Thyroid gland (tissue), 4 donors: ENCODE measurements at regions not wholly inside any gene's neighbourhood (a gene's known extent, or its start where the extent isn't known, plus 50 kb on each side); places are given as distances from the start of the nearest gene placed in this dataset.

Experiments
- DNase-seq, 2 donors: peaks; one replicate each; pipeline ENCODE4 v3.0.0-alpha.2; 2019
- H3K27ac ChIP-seq, 3 donors: fragments of 200-600 bp; sonication (generic); 1 replicate in 2 of 3; 2 replicates in 1 of 3; pipeline ENCODE4 v1.5.1; 2016 to 2019; ENCODE audit warnings: mild to moderate bottlenecking in 1 of 3, moderate library complexity in 1 of 3
- H3K27me3 ChIP-seq: fragments of 200-600 bp; sonication (generic); one replicate; pipeline ENCODE4 v1.5.1; 2019
- H3K36me3 ChIP-seq, 2 donors: fragments of 200-600 bp; sonication (generic); one replicate each; pipeline ENCODE4 v1.5.1; 2016 to 2019
- H3K4me1 ChIP-seq, 2 donors: fragments of 200-600 bp; sonication (generic); one replicate each; pipeline ENCODE4 v1.5.1; 2017 to 2019
- H3K4me3 ChIP-seq, 3 donors: fragments of 200-600 bp; sonication (generic); replicated peaks in 1 of 3; 1 replicate in 2 of 3; 2 replicates in 1 of 3; pipeline ENCODE4 v1.5.1; 2016; ENCODE audit warnings: mild to moderate bottlenecking in 1 of 3
- H3K9me3 ChIP-seq: fragments of 200-600 bp; sonication (generic); one replicate; pipeline ENCODE4 v1.5.1; 2017
- POLR2A ChIP-seq, 2 donors: fragments of 450-650 bp; IDR thresholded peaks; one replicate each; pipeline ENCODE4 v1.6.1; 2017; ENCODE audit warnings: antibody characterized with exemption in 2 of 2, mild to moderate bottlenecking in 2 of 2, moderate library complexity in 1 of 2
- WGBS, 2 donors: methylation state at CpG; one replicate each; pipeline ENCODE4 v1.1.5; 2017; 5-methylcytosine and 5-hydroxymethylcytosine counted together
- intact Hi-C: fragments of 100-400 bp; cut with DNase I; formaldehyde crosslinking; loops from one replicate; pipeline ENCODE4 v1.15.1; 2023
- TF ChIP-seq, protein P1 (sequence below), 6 experiments: fragments of 200-600 bp in 3 of 6; fragments of 450-650 bp in 3 of 6; sonication (generic) in 3 of 6; IDR thresholded peaks; one replicate each; pipeline ENCODE4 v1.5.1; 2016 to 2019; ENCODE audit warnings: antibody characterized with exemption in 6 of 6, mild to moderate bottlenecking in 2 of 6, inconsistent platforms in 1 of 6, moderate library complexity in 1 of 6

DNA sequence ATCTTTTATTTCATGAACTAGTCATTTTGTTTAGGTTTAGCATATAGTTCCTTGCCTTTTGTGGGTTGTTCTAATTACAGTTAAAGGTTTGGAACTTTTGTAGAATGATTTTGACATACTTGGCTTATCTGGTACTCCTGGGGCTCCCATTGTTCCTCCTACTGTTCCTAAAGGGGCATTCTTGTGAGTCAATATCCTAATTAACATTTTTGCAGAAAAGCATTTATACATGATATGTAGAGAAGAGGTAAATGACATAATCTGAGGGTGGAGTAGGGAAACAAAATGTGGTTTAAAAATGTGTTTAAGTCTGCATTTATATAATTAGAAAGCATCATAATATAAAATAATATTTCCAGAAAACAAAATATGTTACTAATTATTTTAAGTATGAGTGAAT is 529.2 kb downstream of the FAT4 start:
- Histone ChIP-seq H3K4me1 (no peaks in the 10 kb centered on the region), H3K4me3 (no peak overlapping the region), H3K27ac (no peak overlapping the region), H3K9me3 (no peaks in the 10 kb centered on the region), H3K27me3 (no peaks in the 10 kb centered on the region), H3K36me3 (no peaks in the 10 kb centered on the region)
- TF ChIP-seq, protein P1, sequence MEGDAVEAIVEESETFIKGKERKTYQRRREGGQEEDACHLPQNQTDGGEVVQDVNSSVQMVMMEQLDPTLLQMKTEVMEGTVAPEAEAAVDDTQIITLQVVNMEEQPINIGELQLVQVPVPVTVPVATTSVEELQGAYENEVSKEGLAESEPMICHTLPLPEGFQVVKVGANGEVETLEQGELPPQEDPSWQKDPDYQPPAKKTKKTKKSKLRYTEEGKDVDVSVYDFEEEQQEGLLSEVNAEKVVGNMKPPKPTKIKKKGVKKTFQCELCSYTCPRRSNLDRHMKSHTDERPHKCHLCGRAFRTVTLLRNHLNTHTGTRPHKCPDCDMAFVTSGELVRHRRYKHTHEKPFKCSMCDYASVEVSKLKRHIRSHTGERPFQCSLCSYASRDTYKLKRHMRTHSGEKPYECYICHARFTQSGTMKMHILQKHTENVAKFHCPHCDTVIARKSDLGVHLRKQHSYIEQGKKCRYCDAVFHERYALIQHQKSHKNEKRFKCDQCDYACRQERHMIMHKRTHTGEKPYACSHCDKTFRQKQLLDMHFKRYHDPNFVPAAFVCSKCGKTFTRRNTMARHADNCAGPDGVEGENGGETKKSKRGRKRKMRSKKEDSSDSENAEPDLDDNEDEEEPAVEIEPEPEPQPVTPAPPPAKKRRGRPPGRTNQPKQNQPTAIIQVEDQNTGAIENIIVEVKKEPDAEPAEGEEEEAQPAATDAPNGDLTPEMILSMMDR (IDR thresholded peaks at IDR 0.05), result no peak
- TF ChIP-seq POLR2A (IDR thresholded peaks at IDR 0.05), result no peak
- DNase-seq, result no peak
- intact Hi-C loops, result no loop called here

DNA sequence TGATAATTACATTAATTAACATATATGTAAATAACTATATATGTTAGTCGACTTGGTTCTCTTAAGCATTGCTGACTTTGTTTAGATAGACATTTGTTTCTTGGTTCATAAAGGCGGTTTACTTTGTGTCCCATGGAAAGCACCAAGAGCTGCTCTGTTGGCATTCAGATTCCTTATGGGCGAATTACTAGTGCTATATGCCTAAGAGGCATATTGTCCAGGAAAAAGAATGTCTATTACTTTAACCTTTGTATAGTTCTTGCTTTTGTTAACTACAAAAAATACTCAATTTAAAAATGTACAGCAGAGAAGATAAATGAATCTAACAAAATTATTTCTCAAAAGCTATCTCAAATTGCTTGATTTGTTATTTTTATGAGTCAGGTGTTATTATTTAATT is 532.8 kb downstream of the FAT4 start:
- 88 to 94% methylated on average over 3 of the region's 3 CpGs for WGBS, 2 donors
- H3K27ac ChIP-seq, result no peak overlapping the region
- TF ChIP-seq POLR2A (IDR thresholded peaks at IDR 0.05), result no peak
- TF ChIP-seq, protein P1 (IDR thresholded peaks at IDR 0.05), result no peak
- H3K4me3 ChIP-seq, result no peak overlapping the region
- no peak for DNase-seq
- intact Hi-C loops, result no loop called here
- no peaks in the 10 kb centered on the region for H3K27me3 ChIP-seq
- no peaks in the 10 kb centered on the region for H3K9me3 ChIP-seq
- no peaks in the 10 kb centered on the region for H3K4me1 ChIP-seq
- H3K36me3 ChIP-seq, result no peaks in the 10 kb centered on the region

DNA sequence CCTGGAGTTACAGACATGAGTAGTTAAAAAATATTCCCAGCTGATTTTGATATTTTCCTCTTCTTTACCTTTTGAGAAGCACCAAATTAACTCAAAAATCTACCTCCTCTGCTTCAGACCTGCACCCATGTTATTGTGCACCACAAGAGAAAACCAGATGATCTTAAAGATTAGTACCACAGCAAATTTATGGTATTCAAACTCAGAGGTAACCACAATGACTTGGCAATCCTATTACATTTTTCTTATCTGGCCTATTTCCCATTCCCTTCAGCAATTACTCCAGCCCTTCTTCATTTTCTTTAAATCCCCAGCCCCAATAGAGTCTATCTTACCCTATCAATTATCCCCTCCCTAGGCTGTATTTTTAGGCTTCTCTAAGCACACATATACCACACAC is 535.1 kb downstream of the FAT4 start:
- Histone ChIP-seq H3K9me3 (no peaks in the 10 kb centered on the region), H3K27me3 (no peaks in the 10 kb centered on the region), H3K4me3 (no peak overlapping the region), H3K36me3 (no peaks in the 10 kb centered on the region), H3K27ac (no peak overlapping the region), H3K4me1 (no peaks in the 10 kb centered on the region)
- no peak for DNase-seq
- intact Hi-C loops, result no loop called here
- TF ChIP-seq, protein P1 (IDR thresholded peaks at IDR 0.05), result no peak
- TF ChIP-seq POLR2A (IDR thresholded peaks at IDR 0.05), result no peak

GRCh38 chr4:125891597-125892258 is 577.0 kb downstream of the FAT4 start:
- H3K27ac ChIP-seq, result no peak overlapping the region
- no peaks in the 10 kb centered on the region for H3K36me3 ChIP-seq
- TF ChIP-seq, protein P1 (IDR thresholded peaks at IDR 0.05), result no peak
- no peak for TF ChIP-seq POLR2A (IDR thresholded peaks at IDR 0.05)
- H3K27me3 ChIP-seq, result no peaks in the 10 kb centered on the region
- H3K4me1 ChIP-seq, result no peaks in the 10 kb centered on the region
- 71 to 74% methylated on average over 4 of the region's 4 CpGs for WGBS, 2 donors
- DNase-seq, result no peak
- H3K4me3 ChIP-seq, result no peak overlapping the region
- intact Hi-C loops, result no loop called here
- H3K9me3 ChIP-seq, result no peaks in the 10 kb centered on the region

GRCh38 chr4:125904802-125905201 is 590.0 kb downstream of the FAT4 start:
- no peak for TF ChIP-seq POLR2A (IDR thresholded peaks at IDR 0.05)
- TF ChIP-seq, protein P1 (IDR thresholded peaks at IDR 0.05), result no peak
- H3K27me3 ChIP-seq, result no peaks in the 10 kb centered on the region
- no peak for DNase-seq
- H3K4me3 ChIP-seq, result no peak overlapping the region
- H3K27ac ChIP-seq, result no peak overlapping the region
- no peaks in the 10 kb centered on the region for H3K4me1 ChIP-seq
- no peaks in the 10 kb centered on the region for H3K36me3 ChIP-seq
- H3K9me3 ChIP-seq, result no peaks in the 10 kb centered on the region
- WGBS, 2 donors, result 91 to 98% methylated on average over 1 of the region's 1 CpG
- intact Hi-C loops, result no loop called here
